Mammary epithelial cell (primary cell): ENCODE measurements at regions not wholly inside any gene's neighbourhood (a gene's known extent, or its start where the extent isn't known, plus 50 kb on each side); places are given as distances from the start of the nearest gene placed in this dataset.

Experiments used
- EZH2 ChIP-seq: IDR thresholded peaks from 2 replicates; pipeline ENCODE4 v1.6.1; 2012; ENCODE audit warnings: low read length, inconsistent platforms, borderline replicate concordance
- TF ChIP-seq, protein P1 (sequence below), 2 donors: IDR thresholded peaks in 1 of 2; conservative IDR thresholded peaks in 1 of 2; 2 replicates each; pipeline ENCODE4 v1.5.1; 2011 to 2012; ENCODE audit warnings: inconsistent platforms in 2 of 2, low read length in 2 of 2, mild to moderate bottlenecking in 2 of 2, control low read depth in 1 of 2, low read depth in 1 of 2; ENCODE audit not compliant: insufficient read depth in 1 of 2; ENCODE audit errors: extremely low read depth in 1 of 2

DNA sequence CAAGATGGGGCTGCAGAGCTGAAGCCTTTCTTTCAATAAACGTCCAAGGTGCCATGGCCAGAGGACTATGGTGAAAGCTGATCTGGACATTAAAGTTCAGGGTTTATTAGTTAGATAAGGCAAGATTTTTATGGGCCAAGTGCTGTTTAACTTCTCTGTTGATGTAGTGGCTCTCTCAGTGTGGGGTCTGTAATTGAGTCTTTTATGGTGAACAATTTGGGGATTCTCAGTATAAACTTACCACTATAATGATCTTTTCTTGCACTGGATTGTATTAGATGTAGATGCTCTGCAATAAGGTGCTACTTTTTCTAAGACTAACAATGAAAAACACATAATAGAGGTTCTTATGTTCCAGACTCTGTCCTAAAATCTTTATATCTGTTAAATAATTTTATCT lies 190.1 kb upstream of the KLF12 start:
- TF ChIP-seq, protein P1, sequence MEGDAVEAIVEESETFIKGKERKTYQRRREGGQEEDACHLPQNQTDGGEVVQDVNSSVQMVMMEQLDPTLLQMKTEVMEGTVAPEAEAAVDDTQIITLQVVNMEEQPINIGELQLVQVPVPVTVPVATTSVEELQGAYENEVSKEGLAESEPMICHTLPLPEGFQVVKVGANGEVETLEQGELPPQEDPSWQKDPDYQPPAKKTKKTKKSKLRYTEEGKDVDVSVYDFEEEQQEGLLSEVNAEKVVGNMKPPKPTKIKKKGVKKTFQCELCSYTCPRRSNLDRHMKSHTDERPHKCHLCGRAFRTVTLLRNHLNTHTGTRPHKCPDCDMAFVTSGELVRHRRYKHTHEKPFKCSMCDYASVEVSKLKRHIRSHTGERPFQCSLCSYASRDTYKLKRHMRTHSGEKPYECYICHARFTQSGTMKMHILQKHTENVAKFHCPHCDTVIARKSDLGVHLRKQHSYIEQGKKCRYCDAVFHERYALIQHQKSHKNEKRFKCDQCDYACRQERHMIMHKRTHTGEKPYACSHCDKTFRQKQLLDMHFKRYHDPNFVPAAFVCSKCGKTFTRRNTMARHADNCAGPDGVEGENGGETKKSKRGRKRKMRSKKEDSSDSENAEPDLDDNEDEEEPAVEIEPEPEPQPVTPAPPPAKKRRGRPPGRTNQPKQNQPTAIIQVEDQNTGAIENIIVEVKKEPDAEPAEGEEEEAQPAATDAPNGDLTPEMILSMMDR (conservative IDR thresholded peaks at IDR 0.05 in 1 of 2, IDR thresholded peaks at IDR 0.05 in 1 of 2; ENCODE audit: extremely low read depth in 1 of 2, insufficient read depth in 1 of 2, low read depth in 1 of 2, low read length in 2 of 2) = no peak
- no peak for TF ChIP-seq EZH2
